HEK293 (cell line): ENCODE measurements at regions not wholly inside any gene's neighbourhood (a gene's known extent, or its start where the extent isn't known, plus 50 kb on each side); places are given as distances from the start of the nearest gene placed in this dataset.

Experiments
- CTCF ChIA-PET: fragments of 350-600 bp; formaldehyde crosslinking; extraction: SDS; loops from one replicate; lab custom pipeline; 2021; ENCODE audit warnings: antibody characterized with exemption; lab: Yijun Ruan, JAX
- POLR2A ChIA-PET: fragments of 300-600 bp; formaldehyde crosslinking; extraction: SDS; loops from one replicate; lab custom pipeline; 2020; ENCODE audit warnings: antibody characterized with exemption, inconsistent platforms; lab: Yijun Ruan, JAX
- H3K27ac ChIP-seq: fragments of 200-500 bp; sonication (Bioruptor generic); 2 replicates; pipeline ENCODE4 v1.5.1; 2014; ENCODE audit warnings: low read depth, low read length, control low read depth, inconsistent platforms; ENCODE audit errors: extremely low read depth
- H3K36me3 ChIP-seq, 2 experiments: fragments of 200-500 bp in 1 of 2; sonication (Bioruptor generic) in 1 of 2; 1 replicate in 1 of 2; 2 replicates in 1 of 2; pipeline ENCODE4 v1.5.1; 2014 to 2017; ENCODE audit warnings: inconsistent platforms in 2 of 2, low read length in 2 of 2; ENCODE audit not compliant: control insufficient read depth in 2 of 2, insufficient read depth in 1 of 2
- H3K4me1 ChIP-seq: fragments of 200-500 bp; sonication (Bioruptor generic); 2 replicates; pipeline ENCODE4 v1.5.1; 2014; ENCODE audit warnings: mild to moderate bottlenecking, low read length, inconsistent platforms; ENCODE audit not compliant: control insufficient read depth, insufficient read depth
- H3K4me3 ChIP-seq: 2 replicates; pipeline ENCODE4 v1.5.1; 2011; ENCODE audit warnings: low read depth, mild to moderate bottlenecking, control low read depth, low read length, moderate library complexity
- H3K9me3 ChIP-seq: fragments of 200-500 bp; sonication (Bioruptor generic); 2 replicates; pipeline ENCODE4 v1.5.1; 2014; ENCODE audit warnings: low read depth, low read length, inconsistent platforms; ENCODE audit not compliant: control insufficient read depth, insufficient read depth
- ZFP41 ChIP-seq: fragments of 450-650 bp; formaldehyde crosslinking; IDR thresholded peaks from 2 replicates; pipeline ENCODE4 v1.5.1; 2016; ENCODE audit warnings: missing biosample characterization, missing genetic modification characterization, borderline replicate concordance
- ZNF211 ChIP-seq: fragments of 450-650 bp; formaldehyde crosslinking; IDR thresholded peaks from 2 replicates; pipeline ENCODE4 v1.5.1; 2016; ENCODE audit warnings: low read depth, missing biosample characterization, missing genetic modification characterization
- ZNF398 ChIP-seq: fragments of 450-650 bp; formaldehyde crosslinking; IDR thresholded peaks from 2 replicates; pipeline ENCODE4 v1.5.1; 2017; ENCODE audit warnings: missing biosample characterization, missing genetic modification characterization
- ZNF416 ChIP-seq: fragments of 450-650 bp; formaldehyde crosslinking; IDR thresholded peaks from 2 replicates; pipeline ENCODE4 v1.5.1; 2016; ENCODE audit warnings: missing biosample characterization, missing genetic modification characterization
- ZNF530 ChIP-seq: fragments of 450-650 bp; formaldehyde crosslinking; IDR thresholded peaks from 2 replicates; pipeline ENCODE4 v1.5.1; 2016; ENCODE audit warnings: low read depth, missing biosample characterization, missing genetic modification characterization
- ZNF549 ChIP-seq: fragments of 450-650 bp; IDR thresholded peaks from 2 replicates; pipeline ENCODE4 v1.5.1; 2018; ENCODE audit warnings: missing biosample characterization, missing genetic modification characterization, mild to moderate bottlenecking, inconsistent platforms, moderate library complexity
- ZNF768 ChIP-seq: fragments of 450-650 bp; formaldehyde crosslinking; IDR thresholded peaks from 2 replicates; pipeline ENCODE4 v1.5.1; 2018; ENCODE audit warnings: missing biosample characterization, mild to moderate bottlenecking, missing genetic modification characterization
- ZSCAN4 ChIP-seq: fragments of 450-650 bp; formaldehyde crosslinking; IDR thresholded peaks from 2 replicates; pipeline ENCODE4 v1.5.1; 2017; ENCODE audit warnings: missing biosample characterization, missing genetic modification characterization

GRCh38 chr14:85711620-85712019 is 181.7 kb downstream of the FLRT2 start:
- ChIA-PET POLR2A (no interaction called here), CTCF (no interaction called here)
- H3K27ac ChIP-seq: no peak overlapping the region
- H3K4me3 ChIP-seq: no peak overlapping the region
- H3K36me3 ChIP-seq: no peaks in the 10 kb centered on the region
- no peaks in the 10 kb centered on the region for H3K9me3 ChIP-seq
- no peaks in the 10 kb centered on the region for H3K4me1 ChIP-seq
- TF ChIP-seq ZSCAN4 (tag by site-specific recombination) (no peak), ZNF530 (tag by site-specific recombination) (no peak), ZNF549 (tag by site-specific recombination) (no peak), ZFP41 (tag by site-specific recombination) (no peak), ZNF398 (tag by site-specific recombination) (no peak), ZNF211 (tag by site-specific recombination) (no peak), ZNF768 (no peak), ZNF416 (tag by site-specific recombination) (no peak)
- TF ChIP-seq, all 188 proteins: peak for 0
